HuH-7.5 (cell line): ENCODE measurements at regions not wholly inside any gene's neighbourhood (a gene's known extent, or its start where the extent isn't known, plus 50 kb on each side); places are given as distances from the start of the nearest gene placed in this dataset.

Experiments
- DNase-seq: peaks from one replicate; pipeline ENCODE4 v3.0.0; 2011; ENCODE audit warnings: low spot score

DNA sequence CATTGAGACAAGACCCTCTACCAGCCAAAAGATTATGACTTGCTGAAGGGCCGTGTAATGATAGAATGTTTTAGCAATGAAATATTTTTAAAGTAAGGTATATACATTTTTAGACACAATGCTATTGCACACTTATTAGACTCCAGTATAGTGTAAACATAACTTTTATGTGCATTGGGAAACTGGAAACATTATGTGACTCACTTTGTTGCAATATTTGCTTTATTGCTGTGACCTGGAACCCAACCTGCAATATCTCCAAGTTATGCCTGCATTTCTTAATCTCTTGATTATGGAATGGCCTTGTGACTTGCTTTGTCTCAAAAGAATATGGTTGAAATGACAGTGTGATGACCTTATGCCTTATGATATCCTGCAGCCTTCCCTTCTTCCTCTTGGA, 502.0 kb downstream of the EPHA4 start:
- no peak for DNase-seq

DNA sequence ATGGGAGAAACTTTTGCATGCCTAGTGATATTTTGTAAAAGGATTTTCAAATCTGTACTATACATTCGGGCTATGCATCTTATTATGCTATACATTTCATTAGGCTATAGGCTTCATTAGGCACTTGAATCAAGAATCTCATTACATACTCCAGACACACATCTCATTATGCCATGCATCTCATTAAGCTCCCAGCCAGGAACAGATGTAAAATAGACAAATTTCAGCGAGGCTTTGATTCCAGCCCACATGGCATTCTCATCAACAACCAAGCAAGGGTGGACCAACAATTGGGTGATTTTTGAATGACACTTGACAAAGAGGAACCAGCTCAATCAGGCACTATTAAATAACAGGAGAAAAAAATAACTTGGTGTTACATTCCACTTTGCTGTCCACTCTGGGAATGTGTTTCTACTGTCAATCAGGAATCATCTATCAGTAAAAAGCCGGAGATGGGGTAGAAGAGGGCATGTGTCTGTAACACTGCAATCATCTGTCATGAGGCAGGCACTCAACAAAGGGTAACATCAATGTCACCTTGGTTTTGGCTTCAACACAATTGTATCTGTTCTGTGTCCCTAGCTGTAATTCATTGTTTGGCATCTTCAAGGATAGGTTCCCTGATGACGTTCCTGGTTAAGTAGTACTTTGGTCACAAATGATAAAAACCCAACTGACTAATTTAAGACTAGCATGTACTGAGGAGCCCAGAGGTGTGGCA, 498.6 kb downstream of the EPHA4 start:
- DNase-seq = no peak

DNA sequence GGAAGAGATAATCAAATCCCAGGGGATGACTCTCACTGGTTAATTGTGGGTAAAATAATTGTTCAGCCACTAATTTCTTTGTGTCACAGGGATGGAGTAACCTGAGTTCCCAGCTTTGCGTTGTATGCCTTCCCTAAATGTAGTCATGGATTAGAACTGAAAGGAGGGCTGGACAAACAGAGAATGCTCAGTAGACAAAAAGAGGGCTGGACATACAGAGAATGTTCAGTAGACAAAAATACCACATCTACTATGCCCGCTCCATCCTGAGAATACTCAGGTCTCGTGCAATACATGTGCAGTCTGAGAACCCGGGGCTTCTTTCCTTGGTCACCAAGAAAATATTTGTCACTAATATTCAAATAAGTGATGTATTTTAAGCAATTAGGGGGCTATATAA, 497.9 kb downstream of the EPHA4 start:
- DNase-seq = no peak

DNA sequence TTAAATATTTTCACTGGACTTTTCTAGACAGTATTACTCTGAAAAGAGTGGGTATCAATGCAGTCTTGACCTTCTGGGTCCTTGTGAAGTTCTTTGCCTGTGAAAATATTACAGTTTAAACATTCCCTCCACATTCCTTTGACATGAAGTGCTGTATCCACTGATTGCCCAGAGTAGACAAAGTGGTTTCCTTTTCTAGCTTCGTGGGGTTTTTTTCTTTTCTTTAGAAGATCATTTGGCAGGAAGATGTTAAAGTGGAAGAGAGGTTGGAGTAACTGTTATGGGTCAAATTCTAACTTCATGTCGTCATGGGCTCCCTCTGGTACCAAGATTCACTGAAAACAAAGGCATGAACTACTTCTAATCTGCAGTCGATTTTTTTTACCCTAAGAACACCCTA, 496.9 kb downstream of the EPHA4 start:
- no peak for DNase-seq

DNA sequence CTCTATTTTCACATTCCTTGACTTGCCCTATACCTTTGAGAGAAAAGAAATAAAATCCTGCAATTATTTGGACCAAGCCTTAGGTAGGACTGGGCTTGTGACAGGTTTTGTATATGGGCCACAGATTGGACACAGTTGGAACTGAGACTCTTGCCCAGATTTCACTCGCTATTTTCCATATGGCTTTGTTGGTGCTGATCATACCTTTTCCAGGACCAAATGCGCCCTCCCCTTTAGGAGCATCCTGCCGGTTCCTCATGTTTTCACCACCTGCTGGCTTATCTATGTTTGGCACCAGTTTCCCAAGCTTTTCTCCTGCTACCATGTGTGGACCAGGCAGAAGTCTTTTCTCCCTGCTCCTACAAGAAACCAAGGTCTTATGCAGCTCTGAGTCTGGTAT, 494.9 kb downstream of the EPHA4 start:
- no peak for DNase-seq

DNA sequence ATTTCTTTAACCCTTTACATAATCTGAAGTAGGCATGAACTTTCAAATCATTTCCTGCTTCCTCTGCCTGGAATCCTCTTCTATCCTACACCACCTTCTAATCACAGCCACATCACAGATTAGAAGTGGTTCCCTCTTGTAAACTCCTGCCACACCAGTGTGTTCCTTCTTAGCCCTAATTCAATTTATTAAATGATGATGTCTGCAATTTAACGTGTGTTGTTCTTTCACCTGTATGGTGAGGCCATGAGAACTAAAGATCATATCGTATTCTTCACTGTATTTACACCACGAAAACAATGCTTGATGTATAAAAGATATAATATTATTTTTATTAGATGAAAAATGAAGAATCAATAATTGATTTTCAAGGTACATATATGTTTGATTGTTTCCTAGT, 494.3 kb downstream of the EPHA4 start:
- DNase-seq = no peak

DNA sequence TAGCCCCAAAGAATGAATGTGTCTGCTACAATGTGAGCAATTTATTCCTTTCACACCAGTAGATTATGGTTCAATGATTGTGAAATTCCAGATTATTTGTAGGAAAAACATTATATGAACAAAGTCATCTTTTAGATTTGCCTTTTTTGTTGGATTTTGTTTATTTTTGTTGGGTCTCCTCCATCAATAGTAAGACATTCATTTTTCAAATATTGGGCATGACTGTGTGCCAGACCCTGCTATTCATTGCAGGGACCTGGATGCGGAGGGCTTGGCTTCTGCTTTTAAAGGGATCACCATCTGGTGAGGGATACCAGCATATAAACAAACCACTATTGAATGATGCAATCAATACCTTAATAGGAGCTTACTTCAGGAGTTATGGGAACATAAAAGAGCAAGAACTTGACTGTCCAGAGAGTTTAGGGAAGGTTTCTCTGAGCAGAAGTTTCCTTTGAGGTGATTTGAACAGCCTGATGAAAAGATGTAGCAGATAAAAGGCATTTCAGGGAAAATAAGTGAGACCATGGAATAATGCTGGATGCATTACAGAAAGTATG, 486.7 kb downstream of the EPHA4 start:
- no peak for DNase-seq

DNA sequence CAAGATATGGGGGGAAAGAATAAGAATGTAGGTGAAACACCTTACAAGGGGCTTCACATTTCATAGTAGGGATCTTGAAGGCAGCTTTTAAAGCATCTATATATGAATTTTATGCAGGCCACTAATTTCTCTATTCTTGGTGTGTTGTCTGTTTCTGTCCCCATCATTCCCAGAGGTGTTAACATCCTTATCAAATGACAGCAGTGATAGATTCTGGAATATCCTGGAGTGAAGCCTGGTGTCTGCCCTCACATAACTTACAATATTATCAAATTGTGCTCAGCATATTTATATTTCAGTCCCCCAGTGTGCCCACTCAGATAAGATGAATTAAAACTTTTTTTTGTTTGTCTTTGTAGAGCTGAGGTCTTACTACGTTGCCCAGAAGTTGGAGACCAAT, 486.2 kb downstream of the EPHA4 start:
- DNase-seq = no peak

DNA sequence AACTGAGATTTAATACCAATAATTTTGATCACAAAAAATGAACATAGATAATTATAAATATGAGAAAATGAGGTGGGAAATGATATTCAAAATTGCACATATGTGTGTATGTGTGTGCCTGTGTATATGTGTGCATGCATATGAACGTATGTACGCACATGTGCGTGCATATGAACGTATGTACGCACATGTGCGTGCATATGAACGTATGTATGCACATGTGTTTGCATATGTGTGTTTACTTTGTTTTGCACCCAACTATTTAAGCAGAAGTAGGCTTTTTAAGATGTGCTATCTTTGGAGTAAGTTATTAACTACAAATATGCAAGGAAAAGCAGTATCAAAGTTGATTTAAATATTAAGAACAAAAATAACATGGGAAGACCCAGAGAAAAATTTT, 484.3 kb downstream of the EPHA4 start:
- DNase-seq = no peak

DNA sequence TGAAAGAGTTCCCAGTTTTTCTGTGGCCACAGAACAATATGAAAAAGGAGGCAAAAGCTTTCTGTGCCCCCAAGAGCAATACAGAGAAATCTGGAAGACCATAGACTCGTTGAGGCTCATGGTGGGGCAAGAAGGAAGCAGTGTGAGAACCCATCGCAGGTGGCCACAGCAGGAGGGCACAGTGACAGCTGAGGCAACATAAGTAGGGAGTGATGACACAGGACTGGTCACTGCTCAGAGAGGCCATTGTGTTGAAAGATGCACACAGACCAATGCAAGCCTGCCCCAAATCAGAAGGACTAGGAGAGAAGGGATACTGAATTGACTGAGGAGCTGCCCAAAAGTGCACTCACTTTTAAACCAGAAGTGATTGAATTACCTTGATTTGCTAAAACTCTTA, 483.6 kb downstream of the EPHA4 start:
- DNase-seq = no peak

DNA sequence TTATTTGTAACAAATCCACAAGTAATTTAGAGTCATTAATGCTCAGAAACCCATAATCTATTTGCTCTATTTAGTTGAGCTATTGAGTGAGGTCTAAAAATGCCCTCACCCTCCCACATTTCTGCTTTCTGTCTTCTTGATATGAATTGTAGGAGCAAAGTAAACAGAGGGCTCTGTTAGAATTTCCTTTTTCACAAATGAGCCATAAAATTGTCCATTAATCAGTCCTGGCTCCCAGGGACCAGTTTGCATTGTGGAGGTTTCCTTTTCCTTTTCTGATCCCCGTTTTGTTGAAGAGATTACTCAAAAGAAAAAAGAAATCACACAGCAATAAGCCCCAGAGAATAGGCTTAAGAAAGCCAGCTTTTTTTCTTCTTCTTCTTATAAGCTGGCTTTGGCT, 476.7 kb downstream of the EPHA4 start:
- DNase-seq = no peak

DNA sequence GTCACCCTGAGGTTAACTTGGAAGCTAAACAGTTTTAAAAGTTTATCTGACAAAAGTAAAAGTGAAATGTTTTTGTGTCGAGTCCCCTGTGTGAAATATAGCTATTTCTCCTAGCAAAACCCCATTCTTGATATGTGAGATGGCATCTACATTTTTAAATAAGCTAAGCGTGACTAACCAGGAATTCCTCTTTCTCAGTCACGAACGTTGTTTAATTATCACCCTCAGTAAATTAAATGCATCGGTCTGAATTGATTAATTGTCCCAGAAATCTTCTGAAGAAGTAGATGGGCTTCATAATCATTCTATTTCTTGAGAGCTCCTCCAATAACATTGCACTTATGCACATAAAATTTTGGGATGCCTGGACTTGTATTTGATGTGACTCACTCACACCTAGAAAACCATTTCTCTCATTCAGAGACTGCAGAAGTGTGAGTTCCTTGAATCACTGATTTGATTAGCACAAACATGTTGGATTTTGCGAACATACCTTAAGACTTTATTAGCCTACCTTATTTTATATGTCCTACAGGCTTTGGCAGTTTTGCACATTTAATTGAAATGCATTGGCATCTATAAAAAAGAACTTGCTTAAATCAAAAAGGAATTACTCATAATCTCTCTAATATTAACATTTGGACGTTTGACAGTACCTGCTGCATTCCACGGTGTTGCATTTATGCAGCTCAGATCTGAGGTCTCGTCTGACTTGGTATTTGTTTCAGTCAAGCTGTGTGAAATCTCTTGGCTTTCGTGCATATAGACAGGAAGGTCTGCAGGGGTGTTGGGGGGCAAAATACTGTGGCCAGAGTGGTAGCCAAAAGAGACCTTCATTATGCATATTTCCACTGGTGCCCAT, 475.2 kb downstream of the EPHA4 start:
- no peak for DNase-seq

DNA sequence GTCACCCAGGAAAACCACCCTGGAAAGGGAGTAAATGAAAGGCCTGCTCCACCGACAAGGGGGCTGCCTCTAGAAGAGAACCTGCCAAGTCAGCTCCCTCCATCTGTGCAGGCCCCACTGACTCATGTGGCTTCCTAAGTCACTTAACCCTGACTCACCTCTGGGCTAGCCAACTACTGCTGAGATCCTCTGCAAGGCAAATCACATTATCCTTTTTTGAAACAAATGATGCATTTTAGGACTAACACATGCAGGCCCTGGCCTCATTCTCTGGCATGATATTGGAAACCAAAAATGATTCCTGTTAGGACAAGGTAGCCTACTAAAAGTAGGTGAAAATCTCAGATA, 474.6 kb downstream of the EPHA4 start:
- no peak for DNase-seq

DNA sequence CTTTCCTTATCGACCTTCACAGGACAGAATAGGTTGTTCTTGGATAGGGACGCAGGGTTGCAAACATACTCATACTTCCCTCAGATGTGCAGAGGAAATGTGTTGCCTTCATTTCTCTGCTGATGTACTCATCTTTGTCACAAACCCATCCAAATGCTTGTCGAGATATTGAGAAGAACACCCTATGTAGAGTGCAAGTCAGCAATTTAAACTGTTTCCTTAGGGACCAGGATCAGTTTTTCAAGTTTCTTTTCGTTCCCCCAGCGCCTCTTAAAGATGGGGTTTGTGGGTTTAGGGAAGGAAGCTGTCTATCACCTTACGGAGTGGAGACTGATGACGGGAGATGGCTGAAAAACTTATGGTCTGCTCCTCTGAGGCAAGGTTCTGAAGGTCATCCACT, 474.2 kb downstream of the EPHA4 start:
- no peak for DNase-seq

DNA sequence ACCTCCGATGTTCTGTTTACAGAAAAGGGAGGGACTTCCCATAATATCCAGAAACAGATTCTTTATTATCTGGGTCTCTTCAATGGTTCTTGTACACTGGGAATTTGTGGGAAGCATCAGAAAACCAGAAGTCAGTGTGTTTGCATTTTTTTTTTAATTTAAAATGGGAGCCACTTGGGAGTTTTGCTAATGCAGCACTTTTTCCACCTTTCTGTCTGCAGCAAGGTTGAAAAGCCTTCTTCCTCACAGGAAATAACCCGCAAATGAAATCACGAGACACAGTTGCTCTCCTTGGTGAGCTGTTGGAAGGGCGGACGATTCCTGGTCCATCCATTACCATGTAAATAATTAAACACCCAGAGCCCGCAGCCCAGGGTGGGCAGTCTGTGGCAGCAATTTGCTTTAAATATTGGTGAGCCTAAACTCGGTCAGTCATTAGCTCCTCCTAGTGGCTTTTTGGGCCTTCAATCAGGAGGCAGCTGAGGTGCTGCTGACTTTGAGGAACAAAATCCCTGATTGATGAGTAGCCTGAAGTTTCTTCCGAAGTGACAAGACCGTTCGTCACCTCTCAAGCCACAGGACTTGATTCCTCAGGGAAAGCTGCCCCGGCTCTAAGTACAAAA, 471.5 kb downstream of the EPHA4 start:
- no peak for DNase-seq

DNA sequence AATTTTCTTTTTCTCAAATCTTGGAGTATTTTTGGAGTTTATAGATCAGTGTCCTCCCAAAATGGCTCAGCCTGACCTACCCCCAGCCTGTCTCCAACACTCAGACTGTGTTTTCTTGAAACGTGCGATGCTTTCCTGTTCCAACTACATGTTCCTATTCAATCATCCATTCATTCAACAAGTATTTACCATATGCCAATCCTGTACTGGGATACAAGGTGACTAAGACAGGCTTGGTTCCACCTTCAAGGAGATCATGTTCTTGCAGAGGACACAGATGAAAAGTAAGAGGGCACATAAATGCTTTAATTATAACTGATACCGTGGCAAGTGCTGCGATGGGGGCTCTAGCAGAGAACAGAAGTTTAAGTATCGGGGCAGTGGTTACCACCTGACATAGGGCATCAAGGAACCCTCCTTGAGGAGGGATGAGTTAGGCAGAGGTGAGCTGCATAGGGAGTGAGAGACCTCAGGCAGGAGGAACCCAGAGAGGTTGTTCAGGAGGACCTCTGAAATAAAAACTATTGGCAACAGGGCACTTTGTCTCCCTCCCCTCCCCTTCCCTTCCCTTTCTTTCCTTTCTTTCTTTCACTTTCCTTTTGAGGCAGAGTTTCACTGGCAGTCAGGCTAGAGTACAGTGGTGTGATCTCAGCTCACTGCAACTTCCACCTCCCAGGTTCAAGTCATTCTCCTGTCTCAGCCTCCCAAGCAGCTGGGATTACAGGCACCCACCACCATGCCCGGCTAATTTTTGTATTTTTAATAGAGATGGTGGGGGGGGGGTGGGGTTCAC, 469.0 kb downstream of the EPHA4 start:
- DNase-seq = no peak

DNA sequence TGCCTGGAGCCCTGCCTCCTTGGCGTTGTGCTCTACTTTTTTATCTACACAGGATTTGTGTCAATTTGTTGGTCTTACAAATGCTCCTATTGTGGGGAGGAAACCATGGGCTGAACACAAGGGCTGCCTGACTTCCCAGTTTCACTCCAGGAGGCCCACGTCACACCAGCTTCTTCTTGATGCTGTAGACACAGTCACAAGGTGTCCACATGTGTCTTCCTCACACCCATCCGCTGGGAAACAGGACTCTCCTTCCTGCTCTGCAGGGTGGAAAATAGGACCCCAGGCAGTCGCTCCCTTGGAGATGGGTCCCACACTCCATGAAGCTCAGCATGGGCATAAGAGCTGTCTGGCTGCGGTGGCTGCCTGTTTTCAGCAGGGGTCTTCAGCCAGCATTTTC, 468.2 kb downstream of the EPHA4 start:
- DNase-seq = no peak

DNA sequence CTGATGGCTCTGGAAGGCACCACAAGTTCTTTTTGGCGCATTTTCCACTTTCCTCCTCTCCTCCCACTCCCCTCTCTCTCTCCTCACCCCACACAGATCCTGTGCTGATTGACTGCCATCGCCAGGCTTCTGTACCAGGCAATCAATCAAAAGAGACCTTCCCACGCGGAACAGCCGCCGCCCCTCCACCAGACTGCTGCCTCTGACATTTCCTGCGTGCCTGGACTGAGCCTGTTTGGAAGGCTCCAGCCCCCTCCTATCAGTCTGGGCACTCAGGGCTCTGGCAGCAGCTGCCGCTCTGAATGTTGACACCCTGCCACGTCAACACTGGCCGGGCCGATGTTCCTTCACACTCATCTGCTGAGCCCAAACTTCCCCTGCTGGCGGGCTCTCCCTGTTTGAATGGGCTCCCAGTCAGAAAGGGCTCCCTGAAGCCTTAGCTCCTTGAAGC, 467.7 kb downstream of the EPHA4 start:
- no peak for DNase-seq

DNA sequence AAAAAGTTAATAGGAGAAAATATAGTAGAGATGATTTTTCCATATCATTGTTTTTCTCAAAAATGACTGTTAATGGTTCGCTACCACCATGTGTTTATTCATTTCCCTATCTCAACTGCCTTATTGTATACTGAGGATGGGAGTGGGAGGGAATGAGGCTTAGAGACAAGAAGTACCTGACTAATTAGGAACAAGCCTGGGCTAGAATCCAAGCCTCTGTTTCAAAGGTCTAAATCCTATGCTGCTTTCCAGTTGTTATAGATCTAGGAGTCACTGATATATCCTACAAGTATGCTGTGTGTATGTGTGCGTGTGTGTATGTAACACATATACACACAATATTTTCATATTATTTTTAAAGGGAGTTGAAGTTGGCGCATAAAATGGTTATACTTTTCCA, 465.9 kb downstream of the EPHA4 start:
- DNase-seq = no peak

DNA sequence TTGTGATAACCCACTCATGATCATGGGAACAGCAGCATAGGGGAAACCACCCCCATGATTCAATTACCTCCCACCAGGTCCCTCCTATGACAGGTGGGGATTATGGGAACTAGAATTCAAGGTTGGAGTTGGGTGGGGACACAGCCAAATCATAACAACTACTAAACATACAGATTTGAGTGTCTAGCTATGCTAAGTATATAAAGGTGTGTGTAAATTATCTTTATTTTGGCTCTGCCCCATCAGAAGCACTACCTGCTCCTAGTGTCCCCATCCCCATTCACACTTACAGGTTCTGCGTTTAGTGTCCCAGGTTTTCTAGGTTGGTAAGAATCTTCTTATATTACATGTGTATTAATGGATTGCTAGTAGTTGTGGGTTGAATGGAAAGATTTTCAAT, 464.7 kb downstream of the EPHA4 start:
- no peak for DNase-seq

DNA sequence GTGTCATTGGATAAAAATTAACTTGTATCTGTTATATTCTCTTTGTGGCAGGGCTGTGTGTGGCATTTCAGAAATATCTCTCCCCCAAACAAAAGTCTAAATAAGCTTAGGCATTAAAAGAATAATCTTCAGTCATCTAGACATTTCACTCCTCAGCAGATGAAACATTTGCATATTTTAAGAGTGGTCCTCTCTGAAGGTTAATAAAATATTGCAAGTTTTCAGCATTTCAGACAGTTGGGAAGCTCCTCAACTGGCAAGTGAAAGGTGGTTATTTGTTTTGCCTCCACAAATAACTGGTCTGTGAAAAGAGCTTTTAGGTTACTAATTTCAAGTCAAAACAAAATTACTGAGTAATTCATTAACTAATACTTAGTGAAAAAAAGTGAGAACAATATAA, 462.6 kb downstream of the EPHA4 start:
- DNase-seq = no peak

DNA sequence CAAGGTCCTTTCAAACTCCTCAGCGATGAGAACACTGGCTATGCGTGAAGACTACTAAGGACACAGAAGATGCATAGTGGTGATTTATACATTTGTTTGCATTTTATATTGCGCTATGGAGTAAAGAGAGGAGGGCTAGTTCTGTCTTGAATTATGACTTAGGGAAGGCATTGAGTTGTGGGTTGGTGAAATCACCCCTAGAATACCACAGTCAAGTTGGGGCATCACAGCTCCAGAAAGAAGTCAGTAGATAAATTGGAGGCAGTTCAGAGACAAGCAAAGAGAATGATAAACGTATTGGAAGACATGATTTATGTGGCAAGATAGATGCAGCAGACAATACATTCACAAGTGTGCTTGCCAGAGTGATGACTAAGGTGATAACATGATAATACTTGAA, 460.4 kb downstream of the EPHA4 start:
- DNase-seq = no peak
